ENCODE measurements at regions not wholly inside any gene's neighbourhood (a gene's known extent, or its start where the extent isn't known, plus 50 kb on each side); places are given as distances from the start of the nearest gene placed in this dataset.

GRCh38 chr1:29504709-29505410, 268.5 kb downstream of the PTPRU start:
- Mint-ChIP-seq H3K27ac (no peak overlapping the region), H3K4me1 (ENCODE audit: low read depth) (peaks cover 25% of the 10 kb centered on the region), H3K27me3 (peaks cover 12% of the 10 kb centered on the region), H3K9me3 (ENCODE audit: low read depth) (peaks cover 7% of the 10 kb centered on the region), H3K4me3 (ENCODE audit: low read depth) (no peak overlapping the region), H3K36me3 (ENCODE audit: insufficient read depth) (no peaks in the 10 kb centered on the region)
- TF ChIP-seq, protein P1, sequence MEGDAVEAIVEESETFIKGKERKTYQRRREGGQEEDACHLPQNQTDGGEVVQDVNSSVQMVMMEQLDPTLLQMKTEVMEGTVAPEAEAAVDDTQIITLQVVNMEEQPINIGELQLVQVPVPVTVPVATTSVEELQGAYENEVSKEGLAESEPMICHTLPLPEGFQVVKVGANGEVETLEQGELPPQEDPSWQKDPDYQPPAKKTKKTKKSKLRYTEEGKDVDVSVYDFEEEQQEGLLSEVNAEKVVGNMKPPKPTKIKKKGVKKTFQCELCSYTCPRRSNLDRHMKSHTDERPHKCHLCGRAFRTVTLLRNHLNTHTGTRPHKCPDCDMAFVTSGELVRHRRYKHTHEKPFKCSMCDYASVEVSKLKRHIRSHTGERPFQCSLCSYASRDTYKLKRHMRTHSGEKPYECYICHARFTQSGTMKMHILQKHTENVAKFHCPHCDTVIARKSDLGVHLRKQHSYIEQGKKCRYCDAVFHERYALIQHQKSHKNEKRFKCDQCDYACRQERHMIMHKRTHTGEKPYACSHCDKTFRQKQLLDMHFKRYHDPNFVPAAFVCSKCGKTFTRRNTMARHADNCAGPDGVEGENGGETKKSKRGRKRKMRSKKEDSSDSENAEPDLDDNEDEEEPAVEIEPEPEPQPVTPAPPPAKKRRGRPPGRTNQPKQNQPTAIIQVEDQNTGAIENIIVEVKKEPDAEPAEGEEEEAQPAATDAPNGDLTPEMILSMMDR (IDR thresholded peaks at IDR 0.05; ENCODE audit: unreplicated experiment): no peak
- DNase-seq (ENCODE audit: low spot score, unreplicated experiment): no peak

DNA sequence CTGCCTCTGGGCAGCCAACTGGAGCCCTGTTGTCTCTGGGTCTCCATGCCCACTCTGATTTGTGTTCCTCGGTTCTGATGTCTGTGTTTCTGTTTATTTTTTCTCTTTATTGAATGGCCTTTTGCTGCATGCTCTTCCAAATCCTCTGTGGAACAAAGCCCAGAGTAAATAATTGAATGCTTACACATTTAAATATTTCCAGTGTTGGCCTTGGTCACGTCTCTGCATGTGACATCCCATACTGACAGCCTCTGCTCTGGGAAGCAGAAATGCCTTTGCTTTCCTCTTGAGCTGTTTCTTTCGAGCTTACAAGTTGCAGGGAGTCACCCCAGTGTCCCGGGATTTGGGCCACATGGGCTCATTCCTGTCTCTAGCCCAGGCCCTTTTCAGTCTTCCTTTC, 267.9 kb downstream of the PTPRU start:
- H3K27me3 Mint-ChIP-seq: peaks cover 11% of the 10 kb centered on the region
- H3K4me1 Mint-ChIP-seq (ENCODE audit: low read depth): peaks cover 25% of the 10 kb centered on the region
- H3K27ac Mint-ChIP-seq: no peak overlapping the region
- TF ChIP-seq, protein P1 (IDR thresholded peaks at IDR 0.05; ENCODE audit: unreplicated experiment): no peak
- H3K9me3 Mint-ChIP-seq (ENCODE audit: low read depth): peaks cover 7% of the 10 kb centered on the region
- H3K4me3 Mint-ChIP-seq (ENCODE audit: low read depth): no peak overlapping the region
- DNase-seq (ENCODE audit: low spot score, unreplicated experiment): no peak
- H3K36me3 Mint-ChIP-seq (ENCODE audit: insufficient read depth): no peaks in the 10 kb centered on the region

- Mint-ChIP-seq H3K27ac (peak overlapping the region; percentile 13), H3K36me3 (ENCODE audit: insufficient read depth) (no peaks in the 10 kb centered on the region), H3K9me3 (ENCODE audit: low read depth) (peaks cover 7% of the 10 kb centered on the region), H3K4me3 (ENCODE audit: low read depth) (no peak overlapping the region), H3K27me3 (peaks cover 12% of the 10 kb centered on the region), H3K4me1 (ENCODE audit: low read depth) (peaks cover 25% of the 10 kb centered on the region)
- DNase-seq (ENCODE audit: low spot score, unreplicated experiment): no peak
- TF ChIP-seq, protein P1 (IDR thresholded peaks at IDR 0.05; ENCODE audit: unreplicated experiment): no peak
Observed at GRCh38 chr1:29502911-29503840, 266.9 kb downstream of the PTPRU start.

- Mint-ChIP-seq H3K36me3 (ENCODE audit: insufficient read depth) (no peaks in the 10 kb centered on the region), H3K27me3 (peaks cover 10% of the 10 kb centered on the region), H3K4me3 (ENCODE audit: low read depth) (no peak overlapping the region), H3K27ac (no peak overlapping the region), H3K4me1 (ENCODE audit: low read depth) (peaks cover 25% of the 10 kb centered on the region), H3K9me3 (ENCODE audit: low read depth) (peaks cover 7% of the 10 kb centered on the region)
- DNase-seq (ENCODE audit: low spot score, unreplicated experiment): no peak
- TF ChIP-seq, protein P1 (IDR thresholded peaks at IDR 0.05; ENCODE audit: unreplicated experiment): no peak
Observed at GRCh38 chr1:29502225-29502910, 266.0 kb downstream of the PTPRU start.

Measured in progenitor cell of endocrine pancreas (in vitro differentiated cells).